ENCODE measurements at regions not wholly inside any gene's neighbourhood (a gene's known extent, or its start where the extent isn't known, plus 50 kb on each side); places are given as distances from the start of the nearest gene placed in this dataset.

- intact Hi-C loops (cut with micrococcal nuclease): no loop called here
- Mint-ChIP-seq H3K9me3 (no peaks in the 10 kb centered on the region), H3K27ac (no peak overlapping the region), H3K27me3 (peaks cover 0 to 34% (median 0%) of the 10 kb centered on the region in 5 donors), H3K4me1 (no peaks in the 10 kb centered on the region), H3K4me3 (no peak overlapping the region), H3K36me3 (no peaks in the 10 kb centered on the region)
- no peaks in the 10 kb centered on the region for H3K4me1 ChIP-seq (ENCODE audit: control insufficient read depth in 2 of 2, insufficient read depth in 2 of 2, low read length in 2 of 2)
- no peaks in the 10 kb centered on the region for H3K9me3 ChIP-seq (ENCODE audit: control insufficient read depth in 2 of 3, low read length in 3 of 3)
- H3K27ac ChIP-seq (ENCODE audit: low read depth, low read length): no peak overlapping the region
- POLR2A ChIA-PET: no interaction called here
- no peak overlapping the region for H3K4me3 ChIP-seq (ENCODE audit: low read length)
- H3K36me3 ChIP-seq (ENCODE audit: control insufficient read depth in 2 of 3, insufficient read depth in 3 of 3, low read length in 3 of 3): no peaks in the 10 kb centered on the region
- DNase-seq (no peak), ATAC-seq (no peak)
- CTCF ChIA-PET: interaction anchor here (1.0 kb wide), 1 partner anchor 677 kb away, joined by 3 read pairs; no protein-coding TSS in a partner anchor
- no peaks in the 10 kb centered on the region for H3K27me3 ChIP-seq (ENCODE audit: control insufficient read depth in 2 of 2, insufficient read depth in 2 of 2, low read length in 2 of 2)
Observed at GRCh38 chr6:72457738-72458137, 164.1 kb upstream of the KCNQ5 start.

- Mint-ChIP-seq H3K4me3 (no peak overlapping the region), H3K27me3 (peaks cover 0 to 36% (median 7%) of the 10 kb centered on the region in 5 donors), H3K27ac (no peak overlapping the region), H3K36me3 (no peaks in the 10 kb centered on the region), H3K9me3 (no peaks in the 10 kb centered on the region), H3K4me1 (no peaks in the 10 kb centered on the region)
- ATAC-seq (no peak), DNase-seq (no peak)
- no peak overlapping the region for H3K27ac ChIP-seq (ENCODE audit: low read depth, low read length)
- intact Hi-C loops (cut with micrococcal nuclease): no loop called here
- H3K27me3 ChIP-seq (ENCODE audit: control insufficient read depth in 2 of 2, insufficient read depth in 2 of 2, low read length in 2 of 2): no peaks in the 10 kb centered on the region
- H3K9me3 ChIP-seq (ENCODE audit: control insufficient read depth in 2 of 3, low read length in 3 of 3): no peaks in the 10 kb centered on the region
- ChIA-PET POLR2A (no interaction called here), CTCF (interaction anchor here (1.0 kb wide), 1 partner anchor 676 kb away, joined by 3 read pairs; no protein-coding TSS in a partner anchor)
- no peaks in the 10 kb centered on the region for H3K4me1 ChIP-seq (ENCODE audit: control insufficient read depth in 2 of 2, insufficient read depth in 2 of 2, low read length in 2 of 2)
- H3K36me3 ChIP-seq (ENCODE audit: control insufficient read depth in 2 of 3, insufficient read depth in 3 of 3, low read length in 3 of 3): no peaks in the 10 kb centered on the region
- H3K4me3 ChIP-seq (ENCODE audit: low read length): no peak overlapping the region
Observed at GRCh38 chr6:72458521-72458920, 163.3 kb upstream of the KCNQ5 start.

- CTCF ChIA-PET: no interaction called here
- no peak overlapping the region for H3K27ac ChIP-seq (ENCODE audit: low read depth, low read length)
- no peaks in the 10 kb centered on the region for H3K4me1 ChIP-seq (ENCODE audit: control insufficient read depth in 2 of 2, insufficient read depth in 2 of 2, low read length in 2 of 2)
- Mint-ChIP-seq H3K4me1 (no peaks in the 10 kb centered on the region), H3K27ac (no peak overlapping the region), H3K36me3 (no peaks in the 10 kb centered on the region), H3K9me3 (no peaks in the 10 kb centered on the region), H3K27me3 (peaks cover 4 to 50% (median 18%) of the 10 kb centered on the region in 5 donors), H3K4me3 (no peak overlapping the region)
- POLR2A ChIA-PET: no interaction called here
- H3K27me3 ChIP-seq (ENCODE audit: control insufficient read depth in 2 of 2, insufficient read depth in 2 of 2, low read length in 2 of 2): no peaks in the 10 kb centered on the region
- DNase-seq (no peak), ATAC-seq (no peak)
- intact Hi-C loops (cut with micrococcal nuclease): no loop called here
- no peak overlapping the region for H3K4me3 ChIP-seq (ENCODE audit: low read length)
- no peaks in the 10 kb centered on the region for H3K9me3 ChIP-seq (ENCODE audit: control insufficient read depth in 2 of 3, low read length in 3 of 3)
- no peaks in the 10 kb centered on the region for H3K36me3 ChIP-seq (ENCODE audit: control insufficient read depth in 2 of 3, insufficient read depth in 3 of 3, low read length in 3 of 3)
Observed at GRCh38 chr6:72461144-72461543, 160.7 kb upstream of the KCNQ5 start.

- Histone ChIP-seq H3K9me3 (ENCODE audit: control insufficient read depth in 2 of 3, low read length in 3 of 3) (no peaks in the 10 kb centered on the region), H3K4me1 (ENCODE audit: control insufficient read depth in 2 of 2, insufficient read depth in 2 of 2, low read length in 2 of 2) (no peaks in the 10 kb centered on the region), H3K36me3 (ENCODE audit: control insufficient read depth in 2 of 3, insufficient read depth in 3 of 3, low read length in 3 of 3) (no peaks in the 10 kb centered on the region), H3K4me3 (ENCODE audit: low read length) (no peak overlapping the region), H3K27ac (ENCODE audit: low read depth, low read length) (no peak overlapping the region), H3K27me3 (ENCODE audit: control insufficient read depth in 2 of 2, insufficient read depth in 2 of 2, low read length in 2 of 2) (no peaks in the 10 kb centered on the region)
- ChIA-PET POLR2A (no interaction called here), CTCF (no interaction called here)
- Mint-ChIP-seq H3K9me3 (peaks cover 0 to 6% (median 0%) of the 10 kb centered on the region in 11 donors), H3K27me3 (peaks cover 4 to 50% (median 30%) of the 10 kb centered on the region in 5 donors), H3K4me3 (no peak overlapping the region), H3K4me1 (no peaks in the 10 kb centered on the region), H3K27ac (no peak overlapping the region), H3K36me3 (no peaks in the 10 kb centered on the region)
- intact Hi-C loops (cut with micrococcal nuclease): no loop called here
- ATAC-seq (no peak), DNase-seq (no peak)
Observed at GRCh38 chr6:72464246-72464645, 157.6 kb upstream of the KCNQ5 start.

- POLR2A ChIA-PET: no interaction called here
- CTCF ChIA-PET: no interaction called here
- H3K27ac ChIP-seq (ENCODE audit: low read depth, low read length): no peak overlapping the region
- Mint-ChIP-seq H3K4me3 (no peak overlapping the region), H3K36me3 (no peaks in the 10 kb centered on the region), H3K27me3 (peaks cover 4 to 44% (median 26%) of the 10 kb centered on the region in 5 donors), H3K4me1 (no peaks in the 10 kb centered on the region), H3K9me3 (peaks cover 0 to 6% (median 0%) of the 10 kb centered on the region in 11 donors), H3K27ac (no peak overlapping the region)
- H3K4me3 ChIP-seq (ENCODE audit: low read length): no peak overlapping the region
- no peaks in the 10 kb centered on the region for H3K9me3 ChIP-seq (ENCODE audit: control insufficient read depth in 2 of 3, low read length in 3 of 3)
- DNase-seq (no peak), ATAC-seq (no peak)
- H3K27me3 ChIP-seq (ENCODE audit: control insufficient read depth in 2 of 2, insufficient read depth in 2 of 2, low read length in 2 of 2): no peaks in the 10 kb centered on the region
- H3K36me3 ChIP-seq (ENCODE audit: control insufficient read depth in 2 of 3, insufficient read depth in 3 of 3, low read length in 3 of 3): no peaks in the 10 kb centered on the region
- H3K4me1 ChIP-seq (ENCODE audit: control insufficient read depth in 2 of 2, insufficient read depth in 2 of 2, low read length in 2 of 2): no peaks in the 10 kb centered on the region
- intact Hi-C loops (cut with micrococcal nuclease): no loop called here
Observed at GRCh38 chr6:72464791-72465691, 156.8 kb upstream of the KCNQ5 start.

- DNase-seq (no peak), ATAC-seq (no peak)
- Histone ChIP-seq H3K36me3 (ENCODE audit: control insufficient read depth in 2 of 3, insufficient read depth in 3 of 3, low read length in 3 of 3) (no peaks in the 10 kb centered on the region), H3K9me3 (ENCODE audit: control insufficient read depth in 2 of 3, low read length in 3 of 3) (no peaks in the 10 kb centered on the region), H3K27ac (ENCODE audit: low read depth, low read length) (no peak overlapping the region), H3K4me3 (ENCODE audit: low read length) (no peak overlapping the region), H3K27me3 (ENCODE audit: control insufficient read depth in 2 of 2, insufficient read depth in 2 of 2, low read length in 2 of 2) (no peaks in the 10 kb centered on the region), H3K4me1 (ENCODE audit: control insufficient read depth in 2 of 2, insufficient read depth in 2 of 2, low read length in 2 of 2) (no peaks in the 10 kb centered on the region)
- no peak overlapping the region for H3K27ac Mint-ChIP-seq
- POLR2A ChIA-PET: no interaction called here
- H3K36me3 Mint-ChIP-seq: no peaks in the 10 kb centered on the region
- H3K9me3 Mint-ChIP-seq: peaks cover 0 to 6% (median 0%) of the 10 kb centered on the region in 11 donors
- no peaks in the 10 kb centered on the region for H3K4me1 Mint-ChIP-seq
- no peak overlapping the region for H3K4me3 Mint-ChIP-seq
- CTCF ChIA-PET: no interaction called here
- intact Hi-C loops (cut with micrococcal nuclease): no loop called here
- peaks cover 4 to 42% (median 26%) of the 10 kb centered on the region in 5 donors for H3K27me3 Mint-ChIP-seq
Observed at GRCh38 chr6:72466471-72466870, 155.4 kb upstream of the KCNQ5 start.

- CTCF ChIA-PET: no interaction called here
Observed at GRCh38 chr6:72466971-72467566, 154.8 kb upstream of the KCNQ5 start.

More at GRCh38 chr6:72466971-72467566, 154.8 kb upstream of the KCNQ5 start:
- H3K4me3 ChIP-seq (ENCODE audit: low read length): no peak overlapping the region
- H3K4me1 ChIP-seq (ENCODE audit: control insufficient read depth in 2 of 2, insufficient read depth in 2 of 2, low read length in 2 of 2): no peaks in the 10 kb centered on the region
- H3K9me3 ChIP-seq (ENCODE audit: control insufficient read depth in 2 of 3, low read length in 3 of 3): no peaks in the 10 kb centered on the region
- H3K36me3 Mint-ChIP-seq: no peaks in the 10 kb centered on the region
- no peak for ATAC-seq
- H3K27me3 ChIP-seq (ENCODE audit: control insufficient read depth in 2 of 2, insufficient read depth in 2 of 2, low read length in 2 of 2): no peaks in the 10 kb centered on the region
- DNase-seq: no peak
- peaks cover 0 to 6% (median 0%) of the 10 kb centered on the region in 11 donors for H3K9me3 Mint-ChIP-seq
- no peaks in the 10 kb centered on the region for H3K36me3 ChIP-seq (ENCODE audit: control insufficient read depth in 2 of 3, insufficient read depth in 3 of 3, low read length in 3 of 3)
- H3K27ac Mint-ChIP-seq: no peak overlapping the region
- intact Hi-C loops (cut with micrococcal nuclease): no loop called here
- POLR2A ChIA-PET: no interaction called here
- peaks cover 4 to 37% (median 20%) of the 10 kb centered on the region in 5 donors for H3K27me3 Mint-ChIP-seq
- no peak overlapping the region for H3K27ac ChIP-seq (ENCODE audit: low read depth, low read length)
- no peaks in the 10 kb centered on the region for H3K4me1 Mint-ChIP-seq
- no peak overlapping the region for H3K4me3 Mint-ChIP-seq
